K562 (cell line): ENCODE measurements at regions not wholly inside any gene's neighbourhood (a gene's known extent, or its start where the extent isn't known, plus 50 kb on each side); places are given as distances from the start of the nearest gene placed in this dataset.

Experiments
- ATAC-seq: fragments of 200-7000 bp; cut with Tn5 transposase; 3 replicates; pipeline ENCODE4 v1.9.1; 2020; ENCODE audit warnings: moderate library complexity
- BruUV-seq: library from RNA; stranded (reverse); fragments of 400-500 nt; replicated peaks from 2 replicates; lab custom pipeline; 2021; lab: Mats Ljungman, UMichigan
- CTCF ChIA-PET: fragments of 300-600 bp; formaldehyde crosslinking; extraction: SDS; loops from one replicate; lab custom pipeline; 2021; ENCODE audit warnings: low intra/inter-chr PET ratio; lab: Yijun Ruan, JAX
- POLR2A ChIA-PET: fragments of 300-600, 350-650 bp; sonication (Branson Sonifier 250); formaldehyde crosslinking; extraction: SDS; loops from one replicate; lab custom pipeline; 2021; ENCODE audit warnings: antibody characterized with exemption, inconsistent platforms; lab: Yijun Ruan, JAX
- DNase-seq, 4 experiments: peaks; one replicate each; pipeline versions ENCODE4 v3.0.0 to v3.0.0-alpha.2; 2011 to 2018; ENCODE audit warnings: low spot score in 3 of 4, mixed read lengths in 3 of 4; ENCODE audit errors: extremely low read depth in 1 of 4
- FAIRE-seq: peaks from 2 replicates; lab custom pipeline; 2011; peaks lifted over from hg19 to GRCh38; lab: Jason Lieb, UNC
- H2AFZ ChIP-seq: 2 replicates; pipeline ENCODE4 v1.6.0; 2011; ENCODE audit warnings: low read depth, low read length, control low read depth, inconsistent platforms
- H3K27ac ChIP-seq: fragments of 200-600 bp; 3 replicates; pipeline ENCODE4 v1.8.0; 2011; ENCODE audit warnings: low read depth, mild to moderate bottlenecking, control low read depth, inconsistent platforms, low read length, moderate library complexity, mixed read lengths; ENCODE audit errors: extremely low read depth
- H3K27me3 ChIP-seq, 2 experiments: fragments of 300-600 bp in 1 of 2; 2 replicates in 1 of 2; 3 replicates in 1 of 2; pipeline versions ENCODE4 v1.6.0 to v1.8.0; 2011; ENCODE audit warnings: inconsistent platforms in 2 of 2, low read length in 2 of 2, mild to moderate bottlenecking in 1 of 2, mixed read lengths in 1 of 2, moderate library complexity in 1 of 2; ENCODE audit not compliant: control insufficient read depth in 2 of 2, insufficient read depth in 2 of 2
- H3K36me3 ChIP-seq: fragments of 300-600 bp; 3 replicates; pipeline ENCODE4 v1.8.0; 2011; ENCODE audit warnings: mild to moderate bottlenecking, low read length, inconsistent platforms; ENCODE audit not compliant: control insufficient read depth, insufficient read depth
- H3K4me1 ChIP-seq, 2 experiments: fragments of 200-600 bp in 1 of 2; replicated peaks in 1 of 2; 2 replicates in 1 of 2; 3 replicates in 1 of 2; pipeline versions ENCODE4 v1.5.1 to v1.8.0; 2011; ENCODE audit warnings: inconsistent platforms in 2 of 2, low read length in 2 of 2, mild to moderate bottlenecking in 1 of 2, mixed read lengths in 1 of 2, moderate library complexity in 1 of 2; ENCODE audit not compliant: control insufficient read depth in 2 of 2, insufficient read depth in 2 of 2
- H3K4me2 ChIP-seq: 2 replicates; pipeline ENCODE4 v1.6.1; 2011; ENCODE audit warnings: low read length, control low read depth, inconsistent platforms, mixed read lengths; ENCODE audit not compliant: insufficient read depth
- H3K4me3 ChIP-seq: fragments of 200-600 bp; sonication (generic), shearing (Covaris generic); 2 replicates; pipeline ENCODE4 v1.5.1; 2016; ENCODE audit warnings: control low read depth, inconsistent platforms
- H3K79me2 ChIP-seq: fragments of 200-600 bp; 3 replicates; pipeline ENCODE4 v1.8.0; 2011; ENCODE audit warnings: low read length, inconsistent platforms; ENCODE audit not compliant: control insufficient read depth, insufficient read depth
- H3K9ac ChIP-seq, 2 experiments: 2 replicates each; pipeline versions ENCODE4 v1.6.0 to v1.6.1; 2011; ENCODE audit warnings: low read depth in 2 of 2, low read length in 2 of 2, control low read depth in 1 of 2, inconsistent platforms in 1 of 2, mild to moderate bottlenecking in 1 of 2, mixed read lengths in 1 of 2; ENCODE audit not compliant: insufficient read depth in 1 of 2
- H3K9me1 ChIP-seq: one replicate; pipeline ENCODE4 v1.6.0; 2011; ENCODE audit warnings: inconsistent platforms, mild to moderate bottlenecking, low read length, moderate library complexity; ENCODE audit not compliant: control insufficient read depth, insufficient read depth
- H3K9me3 ChIP-seq: replicated peaks from 2 replicates; pipeline ENCODE4 v1.5.1; 2011; ENCODE audit warnings: low read depth, low read length, inconsistent platforms; ENCODE audit not compliant: control insufficient read depth, insufficient read depth
- H4K20me1 ChIP-seq: replicated peaks from 2 replicates; pipeline ENCODE4 v1.6.1; 2011; ENCODE audit warnings: low read length, inconsistent platforms, mixed read lengths; ENCODE audit not compliant: control insufficient read depth, insufficient read depth
- GABPA ChIP-seq: fragments of 200-800 bp; sonication (Bioruptor generic); conservative IDR thresholded peaks from 2 replicates; pipeline ENCODE4 v1.6.1; 2016; ENCODE audit warnings: low read depth, missing genetic modification characterization, missing compliant biosample characterization
- HLTF ChIP-seq: fragments of 450-650 bp; IDR thresholded peaks from 2 replicates; pipeline ENCODE4 v1.6.1; 2016
- LARP7 ChIP-seq: fragments of 450-650 bp; IDR thresholded peaks from 2 replicates; pipeline ENCODE4 v1.6.1; 2016
- RBM34 ChIP-seq: fragments of 200-400 bp; formaldehyde crosslinking; IDR thresholded peaks from 2 replicates; pipeline ENCODE4 v1.6.1; 2018; ENCODE audit warnings: low read length, borderline replicate concordance; ENCODE audit not compliant: insufficient read depth
- RFX7 ChIP-seq: fragments of 250-450 bp; sonication (Bioruptor Pico); IDR thresholded peaks from 2 replicates; pipeline ENCODE4 v1.5.1; 2021; ENCODE audit warnings: mild to moderate bottlenecking
- WGBS: fragments of 100-300 bp; shearing (Covaris generic); methylation state at CpG from one replicate; pipeline ENCODE4 v1.1.6; 2016; ENCODE audit warnings: low coverage, mixed read lengths; ENCODE audit not compliant: insufficient coverage; ENCODE audit errors: missing lambda C conversion rate; 5-methylcytosine and 5-hydroxymethylcytosine counted together
- in situ Hi-C: fragments of 300-500 bp; cut with MboI; formaldehyde crosslinking; loops from 4 replicates; pipeline ENCODE4 v1.15.0; 2018; ENCODE audit warnings: inconsistent platforms, mixed read lengths
- intact Hi-C: fragments of 100-400 bp; cut with micrococcal nuclease; formaldehyde crosslinking; loops from 2 replicates; pipeline ENCODE4 v1.14.2; 2022
- TF ChIP-seq, protein P1 (sequence below): IDR thresholded peaks from 2 replicates; pipeline ENCODE4 v1.6.1; 2014; ENCODE audit warnings: antibody characterized with exemption
- TF ChIP-seq, protein P2 (sequence below): fragments of 450-650 bp; IDR thresholded peaks from 2 replicates; pipeline ENCODE4 v1.6.1; 2018; ENCODE audit warnings: mild to moderate bottlenecking, low read depth; ENCODE audit not compliant: partially characterized antibody

DNA sequence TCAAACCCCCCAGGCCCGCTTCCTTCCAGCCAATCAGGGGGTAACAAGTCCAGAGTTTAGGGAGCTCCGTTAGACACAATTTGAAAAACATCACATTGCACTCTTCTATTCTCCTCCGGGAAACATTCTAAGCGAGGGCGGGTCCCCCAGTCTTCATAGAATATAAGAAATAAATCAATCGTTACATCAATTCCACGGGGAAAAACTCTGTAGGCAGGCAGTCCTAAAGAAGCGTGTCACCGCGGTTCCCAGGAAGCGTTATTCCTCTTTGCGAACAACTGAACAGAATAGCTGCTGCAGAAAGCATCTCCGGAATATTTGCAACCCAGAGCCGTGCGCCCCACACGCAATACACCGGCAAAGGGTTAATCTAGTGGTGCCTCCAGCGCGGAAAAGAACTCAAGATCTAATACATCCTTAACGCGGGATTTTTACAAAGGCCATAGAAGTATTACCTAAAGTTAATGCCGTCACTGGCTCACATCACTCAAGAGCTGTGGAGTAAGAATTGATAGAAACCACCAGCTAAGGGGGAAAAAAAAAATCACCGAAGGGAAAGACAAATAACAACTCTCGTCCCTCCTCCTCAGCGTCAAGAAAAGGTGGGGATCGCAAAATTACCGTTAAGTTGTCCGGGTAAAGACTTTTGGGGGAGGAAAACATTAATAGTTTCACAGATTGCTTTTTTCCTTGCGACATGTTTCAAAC lies 65.1 kb downstream of the KCNRG start:
- Histone ChIP-seq H3K4me2 (peak overlapping the region; percentile 88), H3K9me3 (no peaks in the 10 kb centered on the region), H3K4me3 (peak overlapping the region; percentile 69), H3K27me3 (no peaks in the 10 kb centered on the region), H3K27ac (peak overlapping the region; percentile 98), H3K9ac (peak overlapping the region; percentile 93 to 98), H3K36me3 (peaks cover 5% of the 10 kb centered on the region; the same call in 1 of the 3 replicates), H3K9me1 (no peaks in the 10 kb centered on the region), H3K79me2 (peaks cover 97% of the 10 kb centered on the region), H3K4me1 (peaks cover under 1 to 2% of the 10 kb centered on the region in 2 experiments; a peak in 1 of 5 replicates), H4K20me1 (peaks cover 3% of the 10 kb centered on the region; the same call in 1 of the 2 replicates), H2AFZ (no peak overlapping the region)
- DNase-seq (peak; percentile 5 to 48 (median 22)), ATAC-seq (peak; percentile 15), FAIRE-seq (no peak)
- WGBS, result under 1% methylated on average over 26 of the region's 29 CpGs
- in situ Hi-C loops (no loop called here), intact Hi-C loops (loop anchor here (5.0 to 10.0 kb wide), 3 partner anchors 107 to 832 kb away; no protein-coding TSS in a partner anchor)
- ChIA-PET CTCF (no interaction called here), POLR2A (interaction anchor here (0.6 to 4.8 kb wide), 11 partner anchors 10 to 342 kb away, joined by 3 to 27 read pairs (median 4); partner anchors contain the start of gene TRIM13)
- TSS peak; percentile 44 for BruUV-seq
- TF ChIP-seq RBM34, result no peak
- TF ChIP-seq, protein P1, sequence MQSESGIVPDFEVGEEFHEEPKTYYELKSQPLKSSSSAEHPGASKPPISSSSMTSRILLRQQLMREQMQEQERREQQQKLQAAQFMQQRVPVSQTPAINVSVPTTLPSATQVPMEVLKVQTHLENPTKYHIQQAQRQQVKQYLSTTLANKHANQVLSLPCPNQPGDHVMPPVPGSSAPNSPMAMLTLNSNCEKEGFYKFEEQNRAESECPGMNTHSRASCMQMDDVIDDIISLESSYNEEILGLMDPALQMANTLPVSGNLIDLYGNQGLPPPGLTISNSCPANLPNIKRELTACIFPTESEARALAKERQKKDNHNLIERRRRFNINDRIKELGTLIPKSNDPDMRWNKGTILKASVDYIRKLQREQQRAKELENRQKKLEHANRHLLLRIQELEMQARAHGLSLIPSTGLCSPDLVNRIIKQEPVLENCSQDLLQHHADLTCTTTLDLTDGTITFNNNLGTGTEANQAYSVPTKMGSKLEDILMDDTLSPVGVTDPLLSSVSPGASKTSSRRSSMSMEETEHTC, result no peak
- TF ChIP-seq HLTF, result no peak
- TF ChIP-seq LARP7, result no peak
- TF ChIP-seq RFX7 (CRISPR knock-in tag), result no peak
- TF ChIP-seq GABPA (tag), result 0 out of 2 replicates have a peak, but pooled peaks have one; percentile 2
- TF ChIP-seq, protein P2, sequence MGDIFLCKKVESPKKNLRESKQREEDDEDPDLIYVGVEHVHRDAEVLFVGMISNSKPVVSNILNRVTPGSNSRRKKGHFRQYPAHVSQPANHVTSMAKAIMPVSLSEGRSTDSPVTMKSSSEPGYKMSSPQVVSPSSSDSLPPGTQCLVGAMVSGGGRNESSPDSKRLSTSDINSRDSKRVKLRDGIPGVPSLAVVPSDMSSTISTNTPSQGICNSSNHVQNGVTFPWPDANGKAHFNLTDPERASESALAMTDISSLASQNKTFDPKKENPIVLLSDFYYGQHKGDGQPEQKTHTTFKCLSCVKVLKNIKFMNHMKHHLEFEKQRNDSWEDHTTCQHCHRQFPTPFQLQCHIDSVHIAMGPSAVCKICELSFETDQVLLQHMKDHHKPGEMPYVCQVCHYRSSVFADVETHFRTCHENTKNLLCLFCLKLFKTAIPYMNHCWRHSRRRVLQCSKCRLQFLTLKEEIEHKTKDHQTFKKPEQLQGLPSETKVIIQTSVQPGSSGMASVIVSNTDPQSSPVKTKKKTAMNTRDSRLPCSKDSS, result no peak
